ENCODE measurements at regions not wholly inside any gene's neighbourhood (a gene's known extent, or its start where the extent isn't known, plus 50 kb on each side); places are given as distances from the start of the nearest gene placed in this dataset.

DNA sequence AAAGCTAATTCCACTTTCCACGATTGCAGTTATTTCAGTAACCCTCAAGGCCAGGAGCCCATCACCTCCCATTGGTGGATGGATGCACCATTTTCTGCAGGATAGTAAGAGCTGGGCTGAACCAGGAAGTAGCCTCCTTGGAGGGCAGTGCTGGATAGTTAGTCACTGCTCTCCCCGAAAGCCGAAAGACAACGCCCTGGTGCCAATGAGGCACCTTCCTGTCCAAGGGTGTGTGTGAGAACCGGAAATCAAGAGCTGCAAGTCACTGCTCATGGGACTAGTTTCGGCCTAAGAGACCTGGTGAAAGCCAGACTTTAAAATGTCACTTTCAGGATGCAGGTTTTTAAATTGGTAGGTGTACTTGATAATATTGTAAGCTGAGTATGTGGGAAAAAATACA lies 203.8 kb upstream of the HS3ST1 start:
- TF ChIP-seq, protein P1, sequence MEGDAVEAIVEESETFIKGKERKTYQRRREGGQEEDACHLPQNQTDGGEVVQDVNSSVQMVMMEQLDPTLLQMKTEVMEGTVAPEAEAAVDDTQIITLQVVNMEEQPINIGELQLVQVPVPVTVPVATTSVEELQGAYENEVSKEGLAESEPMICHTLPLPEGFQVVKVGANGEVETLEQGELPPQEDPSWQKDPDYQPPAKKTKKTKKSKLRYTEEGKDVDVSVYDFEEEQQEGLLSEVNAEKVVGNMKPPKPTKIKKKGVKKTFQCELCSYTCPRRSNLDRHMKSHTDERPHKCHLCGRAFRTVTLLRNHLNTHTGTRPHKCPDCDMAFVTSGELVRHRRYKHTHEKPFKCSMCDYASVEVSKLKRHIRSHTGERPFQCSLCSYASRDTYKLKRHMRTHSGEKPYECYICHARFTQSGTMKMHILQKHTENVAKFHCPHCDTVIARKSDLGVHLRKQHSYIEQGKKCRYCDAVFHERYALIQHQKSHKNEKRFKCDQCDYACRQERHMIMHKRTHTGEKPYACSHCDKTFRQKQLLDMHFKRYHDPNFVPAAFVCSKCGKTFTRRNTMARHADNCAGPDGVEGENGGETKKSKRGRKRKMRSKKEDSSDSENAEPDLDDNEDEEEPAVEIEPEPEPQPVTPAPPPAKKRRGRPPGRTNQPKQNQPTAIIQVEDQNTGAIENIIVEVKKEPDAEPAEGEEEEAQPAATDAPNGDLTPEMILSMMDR (IDR thresholded peaks at IDR 0.05): no peak
- TF ChIP-seq POLR2A (IDR thresholded peaks at IDR 0.05): no peak
- Histone ChIP-seq H3K27ac (no peak overlapping the region), H3K36me3 (no peaks in the 10 kb centered on the region), H3K27me3 (no peaks in the 10 kb centered on the region), H3K4me1 (no peaks in the 10 kb centered on the region), H3K4me3 (no peak overlapping the region), H3K9me3 (no peaks in the 10 kb centered on the region)
- no peak for DNase-seq
- intact Hi-C loops (cut with DNase I; ENCODE audit: low total_unique reads): no loop called here

DNA sequence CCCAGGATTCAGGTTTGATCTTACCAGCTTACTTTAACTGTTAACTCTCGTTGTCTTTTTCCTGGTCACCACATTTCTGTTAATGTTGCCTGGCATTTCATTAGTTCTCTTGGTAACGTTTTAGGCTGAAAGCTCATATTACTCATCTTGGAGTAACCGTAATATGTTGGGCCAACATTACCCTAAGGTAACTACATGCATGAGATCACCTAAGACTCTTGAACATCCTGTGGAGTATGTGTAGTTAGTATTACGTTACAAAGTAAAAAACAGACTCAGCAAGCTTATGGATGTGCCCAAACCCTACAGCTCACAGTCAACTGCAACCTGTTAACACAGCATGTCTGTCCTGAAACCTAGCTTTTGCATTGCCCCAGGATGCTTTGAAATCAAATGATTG lies 203.3 kb upstream of the HS3ST1 start:
- intact Hi-C loops (cut with DNase I; ENCODE audit: low total_unique reads): no loop called here
- H3K4me1 ChIP-seq: no peaks in the 10 kb centered on the region
- H3K9me3 ChIP-seq: no peaks in the 10 kb centered on the region
- no peaks in the 10 kb centered on the region for H3K36me3 ChIP-seq
- no peaks in the 10 kb centered on the region for H3K27me3 ChIP-seq
- no peak for DNase-seq
- TF ChIP-seq, protein P1 (IDR thresholded peaks at IDR 0.05): no peak
- no peak for TF ChIP-seq POLR2A (IDR thresholded peaks at IDR 0.05)
- H3K4me3 ChIP-seq: no peak overlapping the region
- no peak overlapping the region for H3K27ac ChIP-seq

DNA sequence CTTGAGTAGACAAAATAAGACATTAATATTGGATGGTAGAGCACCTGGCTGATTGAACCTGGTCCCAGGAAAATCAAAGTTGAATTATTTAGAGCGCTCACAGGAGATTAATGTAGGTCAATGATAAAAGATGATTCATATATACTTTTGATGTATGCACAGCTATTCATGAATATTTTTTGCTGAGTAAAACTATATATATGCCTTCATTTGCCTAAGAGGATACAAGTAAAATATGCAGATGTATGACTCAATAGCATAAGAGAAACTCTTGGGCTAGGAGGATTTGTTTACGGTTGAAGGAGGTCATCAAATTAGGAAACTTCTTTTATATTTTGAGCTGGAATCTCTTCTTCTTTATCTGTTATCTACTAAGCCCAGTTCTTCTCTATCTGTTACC lies 202.7 kb upstream of the HS3ST1 start:
- H3K27ac ChIP-seq: no peak overlapping the region
- no peak for TF ChIP-seq POLR2A (IDR thresholded peaks at IDR 0.05)
- TF ChIP-seq, protein P1 (IDR thresholded peaks at IDR 0.05): no peak
- no peaks in the 10 kb centered on the region for H3K27me3 ChIP-seq
- H3K9me3 ChIP-seq: no peaks in the 10 kb centered on the region
- no peaks in the 10 kb centered on the region for H3K4me1 ChIP-seq
- no peaks in the 10 kb centered on the region for H3K36me3 ChIP-seq
- no peak for DNase-seq
- intact Hi-C loops (cut with DNase I; ENCODE audit: low total_unique reads): no loop called here
- no peak overlapping the region for H3K4me3 ChIP-seq

DNA sequence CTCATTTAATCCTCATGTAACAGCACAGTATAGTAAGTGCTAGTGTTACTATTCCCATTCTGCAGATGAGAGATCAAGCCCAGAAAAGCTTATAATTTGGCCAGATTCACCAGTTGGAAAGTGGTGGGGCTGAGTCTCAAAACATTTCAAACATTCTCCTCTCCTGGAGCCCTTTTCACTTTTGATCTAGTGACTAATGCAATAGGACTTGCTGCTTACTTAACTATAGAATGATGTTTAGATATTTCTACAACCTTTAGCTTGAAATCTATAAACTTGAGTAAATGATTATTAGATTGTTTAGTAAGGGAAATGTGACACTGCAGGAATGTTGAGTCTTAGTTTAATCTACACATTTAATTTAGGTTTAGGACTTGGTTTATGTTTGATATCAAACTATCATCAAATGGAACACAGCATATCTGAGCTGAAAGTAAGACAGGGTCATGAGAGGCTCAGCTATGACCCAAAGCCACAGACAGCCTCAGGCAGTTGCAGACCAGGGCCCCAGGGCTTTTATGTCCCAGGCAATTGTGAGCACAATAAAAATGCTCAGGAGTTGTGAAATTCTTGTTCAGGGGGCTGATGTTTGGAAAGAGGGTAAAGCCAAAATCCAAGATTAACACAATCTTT lies 199.5 kb upstream of the HS3ST1 start:
- intact Hi-C loops (cut with DNase I; ENCODE audit: low total_unique reads): no loop called here
- Histone ChIP-seq H3K27me3 (no peaks in the 10 kb centered on the region), H3K4me3 (no peak overlapping the region), H3K4me1 (no peaks in the 10 kb centered on the region), H3K36me3 (no peaks in the 10 kb centered on the region), H3K27ac (no peak overlapping the region), H3K9me3 (no peaks in the 10 kb centered on the region)
- no peak for DNase-seq
- TF ChIP-seq, protein P1 (IDR thresholded peaks at IDR 0.05): no peak
- TF ChIP-seq POLR2A (IDR thresholded peaks at IDR 0.05): no peak

DNA sequence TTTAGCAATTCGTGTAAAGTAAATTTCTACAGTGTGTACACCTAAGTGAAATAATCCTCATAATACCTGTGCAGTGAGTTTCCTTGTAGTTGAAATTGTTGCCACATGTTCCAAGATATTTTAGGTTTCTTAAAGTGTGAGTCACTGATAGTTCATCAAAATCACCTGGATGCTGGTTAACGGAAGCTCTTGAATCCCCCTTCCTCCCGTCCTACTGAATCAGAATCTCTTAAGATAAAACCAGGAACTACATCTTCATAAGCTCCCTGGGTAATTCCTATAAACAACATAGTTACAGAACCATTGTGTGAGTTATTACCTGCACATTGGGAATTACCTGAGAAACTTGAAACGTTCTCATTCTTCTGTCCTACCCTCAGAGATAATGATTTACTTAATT lies 197.4 kb upstream of the HS3ST1 start:
- no peak for DNase-seq
- intact Hi-C loops (cut with DNase I; ENCODE audit: low total_unique reads): no loop called here
- TF ChIP-seq POLR2A (IDR thresholded peaks at IDR 0.05): no peak
- TF ChIP-seq, protein P1 (IDR thresholded peaks at IDR 0.05): no peak
- H3K9me3 ChIP-seq: no peaks in the 10 kb centered on the region
- no peaks in the 10 kb centered on the region for H3K36me3 ChIP-seq
- H3K27ac ChIP-seq: peak overlapping the region in 1 of 2 donors; percentile 31
- no peak overlapping the region for H3K4me3 ChIP-seq
- H3K4me1 ChIP-seq: no peaks in the 10 kb centered on the region
- H3K27me3 ChIP-seq: no peaks in the 10 kb centered on the region
